ENCODE measurements at regions not wholly inside any gene's neighbourhood (a gene's known extent, or its start where the extent isn't known, plus 50 kb on each side); places are given as distances from the start of the nearest gene placed in this dataset.

DNA sequence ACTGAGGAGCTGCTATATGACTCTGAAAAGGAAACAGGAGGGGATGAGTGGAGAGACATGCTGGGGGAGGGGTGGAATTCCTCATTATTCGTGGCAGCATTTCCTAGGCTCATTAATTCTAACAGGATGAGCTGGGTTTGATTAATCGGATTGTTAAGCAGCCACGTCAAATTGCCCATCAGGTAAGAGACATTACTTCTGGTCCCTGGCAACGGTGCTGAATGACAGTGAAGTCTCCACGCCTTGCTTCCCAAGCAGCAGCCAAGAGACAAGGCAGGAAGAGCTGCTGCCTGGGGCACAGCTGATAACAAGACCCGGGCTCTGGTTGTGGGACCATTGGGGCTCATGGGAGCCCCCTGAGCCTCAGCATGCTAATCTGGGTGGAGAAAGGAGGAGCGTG lies 86.6 kb downstream of the MARCHF4 start:
- peak; percentile 64 for DNase-seq

DNA sequence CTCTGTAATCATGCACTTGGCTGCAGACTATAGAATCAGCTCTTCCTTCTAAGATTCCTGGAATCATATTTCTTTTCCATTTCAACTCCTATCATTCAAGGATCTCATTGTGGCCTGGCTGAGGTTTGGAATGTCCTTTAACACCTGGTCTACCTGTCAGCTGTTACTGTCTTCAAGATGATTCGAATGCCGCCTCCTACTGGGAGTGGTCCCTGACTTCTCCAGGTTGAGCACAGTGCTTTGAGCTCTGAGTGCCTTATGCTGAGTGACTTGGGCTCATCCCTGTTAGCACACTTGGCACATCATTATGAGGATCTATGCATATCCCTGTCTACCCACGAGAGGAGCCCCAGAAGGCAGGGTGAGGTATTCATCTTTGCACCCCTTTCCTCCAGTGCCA lies 87.6 kb downstream of the MARCHF4 start:
- DNase-seq: no peak

DNA sequence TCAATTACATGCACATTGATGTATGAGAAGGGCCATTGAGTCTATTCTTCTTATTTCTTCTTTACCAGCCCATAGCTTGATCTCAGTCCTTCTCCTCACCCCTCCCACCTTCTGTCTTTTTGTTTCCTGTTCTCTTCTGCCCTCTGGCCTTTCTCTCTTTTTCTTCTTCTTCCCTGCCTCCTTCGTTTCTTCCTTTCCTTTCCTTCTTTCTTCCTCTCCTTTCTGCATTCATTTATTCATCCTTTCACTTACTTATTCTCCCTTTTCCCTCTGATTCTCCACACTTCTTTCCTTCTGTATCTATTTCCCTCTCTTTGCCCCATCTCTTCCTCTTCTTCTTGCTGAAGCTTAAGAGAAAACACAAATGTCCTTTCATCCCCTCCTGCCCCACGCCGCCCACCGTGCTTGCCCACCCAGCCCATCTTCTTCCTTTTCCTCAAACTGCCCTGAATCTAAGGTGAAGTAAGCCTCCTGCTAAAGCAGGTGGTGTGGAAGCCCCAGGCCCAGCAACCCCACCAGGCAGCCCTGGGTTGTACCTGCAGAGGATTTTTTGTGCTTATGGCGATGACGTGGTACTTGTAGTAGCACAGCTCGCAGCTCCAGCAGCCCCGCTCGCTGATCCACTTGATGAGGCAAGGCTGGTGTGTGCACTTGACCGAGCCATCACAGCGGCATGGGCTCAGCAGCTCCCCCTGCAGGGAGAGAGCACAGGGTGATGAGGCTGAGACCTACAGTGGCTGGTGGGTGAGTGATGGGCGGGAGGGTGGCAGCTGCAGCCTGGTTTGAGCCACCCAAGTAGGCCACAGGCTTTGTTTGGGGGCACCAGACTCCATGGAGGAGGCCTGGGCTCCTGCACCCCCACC lies 89.0 kb downstream of the MARCHF4 start:
- peak; percentile 84 for DNase-seq

DNA sequence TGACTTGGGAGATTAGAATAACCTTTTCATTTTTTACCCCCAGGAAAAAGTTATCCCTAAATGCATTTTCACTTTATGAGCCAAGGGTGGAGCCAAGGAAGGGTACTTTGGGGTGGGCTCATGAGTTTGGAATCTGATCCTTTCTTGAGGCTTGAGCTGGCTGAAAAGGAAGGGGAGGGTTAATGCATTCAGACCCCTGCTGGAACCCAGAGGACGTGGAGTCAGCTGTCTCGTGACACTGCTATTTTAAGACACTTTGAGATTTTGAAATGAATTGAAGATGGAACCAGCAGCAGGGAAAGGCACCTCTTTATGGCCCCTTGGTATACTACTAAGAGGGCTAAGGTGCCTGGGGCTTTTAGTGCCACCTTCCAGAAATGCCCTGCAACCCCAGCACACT lies 90.4 kb downstream of the MARCHF4 start:
- DNase-seq: no peak

- no peak for DNase-seq
Observed at GRCh38 chr2:216281316-216281715, 91.0 kb downstream of the MARCHF4 start.

GRCh38 chr2:216279459-216279858 lies 92.8 kb downstream of the MARCHF4 start:
- DNase-seq: peak; percentile 65

DNA sequence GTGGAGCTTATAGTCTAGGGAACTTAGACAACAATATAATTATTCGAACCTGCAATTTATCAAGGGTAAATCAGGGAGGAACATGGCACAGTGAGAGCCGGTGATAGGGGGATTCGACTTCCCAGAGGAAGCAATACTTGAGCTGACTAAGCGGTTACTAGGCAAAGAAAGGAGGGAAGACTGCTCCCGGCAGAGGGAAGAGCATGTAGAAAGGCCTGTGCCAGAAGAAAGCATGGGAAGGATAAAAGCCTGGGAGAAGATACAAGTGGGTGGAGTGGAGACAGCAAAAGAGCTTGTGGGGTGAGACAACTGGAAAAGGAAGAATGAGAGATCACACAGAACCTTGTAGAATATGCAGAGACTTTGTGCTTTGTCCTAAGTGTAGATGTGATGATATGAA lies 93.3 kb downstream of the MARCHF4 start:
- no peak for DNase-seq

DNA sequence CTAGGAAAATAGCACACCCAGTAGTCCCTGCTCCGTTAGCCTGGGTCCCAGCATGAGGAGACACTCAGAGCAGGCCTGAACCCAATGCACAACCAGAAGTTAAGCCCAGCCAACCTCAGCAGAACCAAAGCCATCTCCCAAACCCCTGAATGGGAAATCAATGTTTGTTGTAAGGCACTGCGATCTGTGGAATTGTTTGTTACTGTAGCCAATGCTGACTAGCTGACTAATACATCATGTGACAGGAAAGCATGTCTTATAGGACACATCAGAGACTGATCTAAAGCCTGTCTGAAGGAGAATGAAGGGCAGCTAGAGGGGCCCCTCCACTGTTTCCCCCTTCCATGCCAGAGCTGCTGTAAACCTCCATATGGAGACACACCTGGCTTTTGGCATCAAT lies 96.4 kb downstream of the MARCHF4 start:
- DNase-seq: no peak

DNA sequence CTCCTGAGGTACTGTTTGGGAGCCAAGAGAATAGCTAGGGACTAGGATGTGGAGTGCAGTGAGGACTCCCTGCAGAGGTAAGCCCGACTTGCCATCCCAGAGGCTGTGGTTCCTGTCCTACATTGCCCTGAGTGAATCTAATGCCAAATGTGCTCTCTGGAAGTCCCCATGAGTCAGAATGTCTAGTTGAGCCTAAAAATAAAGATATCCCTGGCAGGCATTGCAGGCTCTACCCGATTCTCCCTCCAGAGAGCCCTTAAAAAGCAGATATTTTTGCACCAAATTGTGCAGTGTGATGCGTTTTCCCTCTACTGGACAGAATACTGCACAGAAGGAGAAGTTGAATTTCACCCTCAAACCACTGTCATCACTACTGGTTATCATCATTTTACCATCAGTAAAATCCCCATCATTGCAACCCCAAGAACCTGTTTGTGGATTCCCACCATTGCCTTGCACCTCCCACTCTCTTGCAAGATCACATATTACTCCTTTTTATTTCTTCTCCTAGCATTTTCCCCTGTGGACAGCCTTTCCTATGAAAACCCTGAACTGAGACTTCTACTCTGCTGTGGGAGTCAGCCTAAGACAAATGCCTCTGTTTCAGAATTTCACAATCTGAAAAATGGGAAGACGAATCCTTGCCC lies 98.0 kb downstream of the MARCHF4 start:
- no peak for DNase-seq

DNA sequence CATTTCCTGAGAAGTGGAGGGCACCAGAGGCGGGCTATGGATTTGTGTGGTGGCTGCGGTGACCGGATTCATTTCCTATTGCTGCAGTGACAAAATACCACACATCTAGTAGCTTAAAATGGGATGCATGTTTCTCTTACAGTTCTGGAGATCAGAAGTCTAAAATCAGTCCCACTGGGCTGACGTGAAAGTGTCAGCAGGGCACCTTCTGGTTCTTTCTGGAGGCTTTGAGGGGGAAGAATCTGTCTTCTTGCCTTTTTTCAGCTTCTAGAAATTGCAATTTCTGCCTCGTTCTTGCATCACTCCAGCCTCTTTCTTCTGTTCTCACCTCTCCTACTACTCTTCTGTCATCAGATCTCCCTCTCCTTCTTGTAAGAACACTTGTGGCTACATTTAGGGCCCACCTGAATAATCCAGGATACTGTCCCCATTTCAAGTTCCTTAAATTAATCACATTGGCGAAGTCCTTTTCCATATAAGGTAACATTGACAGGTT lies 111.2 kb downstream of the MARCHF4 start:
- DNase-seq: no peak

DNA sequence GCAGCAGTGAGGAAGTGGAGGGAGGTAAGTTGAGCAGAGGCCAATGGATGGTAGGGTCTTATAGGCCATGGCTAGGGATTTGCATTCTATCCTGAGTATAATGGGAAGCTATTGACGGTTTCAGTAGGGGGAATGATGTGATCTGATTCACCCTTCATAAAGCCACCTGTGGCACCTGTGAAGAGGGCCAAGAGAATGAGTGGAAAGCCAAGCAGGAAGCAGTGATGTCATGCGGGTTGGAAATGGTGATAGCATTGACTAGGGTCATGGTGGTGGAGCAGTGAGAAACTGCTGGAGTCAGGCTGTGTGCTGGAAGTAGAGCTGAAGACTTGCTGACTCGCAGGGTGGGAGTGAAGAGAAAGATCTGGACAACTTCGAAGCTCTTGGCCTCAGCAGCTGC lies 111.7 kb downstream of the MARCHF4 start:
- DNase-seq: no peak

DNA sequence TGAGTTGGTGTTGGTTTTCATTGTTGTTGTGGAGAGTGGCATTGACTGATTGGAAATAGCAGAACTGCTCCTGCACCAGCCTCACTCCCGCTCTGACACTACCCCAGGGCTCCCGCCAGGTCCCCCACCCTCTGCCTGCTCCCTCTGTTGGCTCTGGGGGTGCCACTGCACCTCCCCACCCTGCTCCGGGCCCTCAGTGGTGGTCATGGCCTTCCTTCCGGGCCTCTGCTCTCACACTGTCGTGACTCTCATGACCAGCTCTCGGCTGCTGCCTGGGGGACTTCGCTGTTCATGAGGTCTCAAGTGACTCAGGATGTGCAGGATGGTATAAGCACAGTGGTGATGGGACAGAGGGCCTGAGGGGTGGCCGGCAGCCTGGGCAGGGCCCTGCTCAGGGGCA lies 113.2 kb downstream of the MARCHF4 start:
- DNase-seq: no peak

DNA sequence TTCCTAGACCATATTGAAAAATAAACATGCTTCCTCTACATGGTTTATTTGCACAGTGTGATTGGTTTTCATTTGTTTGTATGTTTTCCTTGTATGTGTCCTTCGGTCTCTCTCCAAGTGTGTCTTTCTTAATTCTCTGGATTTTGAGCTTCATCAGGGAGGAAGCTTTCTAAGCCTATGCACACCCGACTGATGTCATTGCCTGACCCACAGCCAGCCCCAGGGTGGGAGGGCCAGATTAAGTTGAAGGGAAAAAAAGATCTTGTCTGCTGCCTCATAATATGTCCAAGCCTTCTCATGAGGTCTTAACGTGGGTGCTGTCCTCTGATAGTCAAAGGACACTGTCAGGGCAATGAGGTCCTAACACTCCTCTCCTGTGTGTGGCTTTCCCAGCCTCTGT lies 115.2 kb downstream of the MARCHF4 start:
- no peak for DNase-seq

Measured in islet precursor cell (in vitro differentiated cells).